H9 (cell line): ENCODE measurements at regions not wholly inside any gene's neighbourhood (a gene's known extent, or its start where the extent isn't known, plus 50 kb on each side); places are given as distances from the start of the nearest gene placed in this dataset.

Experiments used
- DNase-seq: peaks from one replicate; pipeline ENCODE4 v3.0.0-alpha.2; 2017
- H2AFZ ChIP-seq: one replicate; pipeline ENCODE4 v1.6.1; 2013; ENCODE audit warnings: mild to moderate bottlenecking, low read length, control low read depth, moderate library complexity
- H2AK5ac ChIP-seq: 2 replicates; pipeline ENCODE4 v1.6.1; 2013; ENCODE audit warnings: low read length, control low read depth, mixed read lengths; ENCODE audit not compliant: insufficient read length
- H2BK120ac ChIP-seq: one replicate; pipeline ENCODE4 v1.6.1; 2013; ENCODE audit warnings: low read depth, mild to moderate bottlenecking, low read length, control low read depth, inconsistent platforms; ENCODE audit not compliant: poor library complexity, severe bottlenecking
- H2BK12ac ChIP-seq: 2 replicates; pipeline ENCODE4 v1.6.1; 2013; ENCODE audit warnings: low read length, control low read depth, mixed read lengths, low read depth; ENCODE audit not compliant: insufficient read length
- H2BK15ac ChIP-seq: 2 replicates; pipeline ENCODE4 v1.6.1; 2013; ENCODE audit warnings: low read depth, low read length, control low read depth
- H2BK20ac ChIP-seq: one replicate; pipeline ENCODE4 v1.6.1; 2013; ENCODE audit warnings: low read depth, mild to moderate bottlenecking, low read length, control low read depth, inconsistent platforms; ENCODE audit not compliant: poor library complexity, severe bottlenecking
- H2BK5ac ChIP-seq: 2 replicates; pipeline ENCODE4 v1.6.1; 2013; ENCODE audit warnings: low read length, control low read depth, mixed read lengths; ENCODE audit not compliant: insufficient read length
- H3K14ac ChIP-seq: 2 replicates; pipeline ENCODE4 v1.6.1; 2013; ENCODE audit warnings: low read length, control low read depth; ENCODE audit not compliant: insufficient read depth
- H3K18ac ChIP-seq: 2 replicates; pipeline ENCODE4 v1.6.1; 2013; ENCODE audit warnings: low read depth, mild to moderate bottlenecking, mixed read lengths, low read length, control low read depth; ENCODE audit not compliant: insufficient read length
- H3K23ac ChIP-seq: 2 replicates; pipeline ENCODE4 v1.6.1; 2013; ENCODE audit warnings: low read length, control low read depth, mixed read lengths, low read depth; ENCODE audit not compliant: insufficient read length
- H3K23me2 ChIP-seq: 2 replicates; pipeline ENCODE4 v1.6.1; 2013; ENCODE audit warnings: low read depth, mild to moderate bottlenecking, mixed read lengths, low read length, control low read depth; ENCODE audit not compliant: insufficient read length, poor library complexity, severe bottlenecking
- H3K27ac ChIP-seq: 2 replicates; pipeline ENCODE4 v1.5.1; 2013; ENCODE audit warnings: low read length, control low read depth, mixed read lengths, low read depth; ENCODE audit not compliant: insufficient read length
- H3K27me3 ChIP-seq: 2 replicates; pipeline ENCODE4 v1.6.1; 2013; ENCODE audit warnings: low read length, control low read depth, inconsistent platforms; ENCODE audit not compliant: insufficient read depth
- H3K4ac ChIP-seq: 2 replicates; pipeline ENCODE4 v1.6.1; 2013; ENCODE audit warnings: low read depth, mild to moderate bottlenecking, control low read depth, inconsistent platforms, low read length, moderate library complexity
- H3K4me1 ChIP-seq: 2 replicates; pipeline ENCODE4 v1.6.1; 2013; ENCODE audit warnings: low read length, control low read depth, inconsistent platforms; ENCODE audit not compliant: insufficient read depth
- H3K4me2 ChIP-seq: 2 replicates; pipeline ENCODE4 v1.6.1; 2013; ENCODE audit warnings: low read length, control low read depth, mixed read lengths; ENCODE audit not compliant: insufficient read length, insufficient read depth
- H3K56ac ChIP-seq: 2 replicates; pipeline ENCODE4 v1.6.1; 2013; ENCODE audit warnings: low read depth, mild to moderate bottlenecking, mixed read lengths, low read length, control low read depth; ENCODE audit not compliant: insufficient read length
- H3K79me1 ChIP-seq: 2 replicates; pipeline ENCODE4 v1.6.1; 2013; ENCODE audit warnings: low read depth, mild to moderate bottlenecking, moderate library complexity, low read length, control low read depth, inconsistent platforms; ENCODE audit not compliant: insufficient read depth, poor library complexity, severe bottlenecking
- H3K79me2 ChIP-seq: 2 replicates; pipeline ENCODE4 v1.6.1; 2013; ENCODE audit warnings: low read length, control low read depth, inconsistent platforms; ENCODE audit not compliant: insufficient read depth
- H3K9ac ChIP-seq: 2 replicates; pipeline ENCODE4 v1.6.1; 2013; ENCODE audit warnings: low read length, control low read depth, mixed read lengths; ENCODE audit not compliant: insufficient read length; ENCODE audit errors: extremely low read depth
- H3K9me3 ChIP-seq: one replicate; pipeline ENCODE4 v1.6.1; 2013; ENCODE audit warnings: low read depth, low read length, inconsistent platforms; ENCODE audit not compliant: control insufficient read depth
- H3T11ph ChIP-seq: one replicate; pipeline ENCODE4 v1.6.1; 2013; ENCODE audit warnings: mild to moderate bottlenecking, low read length, control low read depth, inconsistent platforms
- H4K20me1 ChIP-seq: one replicate; pipeline ENCODE4 v1.6.1; 2013; ENCODE audit not compliant: control insufficient read depth, insufficient read length, insufficient read depth
- H4K5ac ChIP-seq: 2 replicates; pipeline ENCODE4 v1.6.1; 2013; ENCODE audit warnings: low read depth, mild to moderate bottlenecking, mixed read lengths, low read length, control low read depth; ENCODE audit not compliant: insufficient read length
- H4K8ac ChIP-seq: replicated peaks from 2 replicates; pipeline ENCODE4 v1.6.1; 2013; ENCODE audit warnings: low read length, control low read depth, mixed read lengths, low read depth; ENCODE audit not compliant: insufficient read length
- H4K91ac ChIP-seq: 2 replicates; pipeline ENCODE4 v1.6.1; 2013; ENCODE audit warnings: low read depth, mild to moderate bottlenecking, moderate library complexity, mixed read lengths, low read length, control low read depth; ENCODE audit not compliant: insufficient read length
- H3K27ac Mint-ChIP-seq, 3 experiments: 2 replicates in 2 of 3; 3 replicates in 1 of 3; pipeline ENCODE4 v1.8.0; 2020 to 2021; ENCODE audit warnings: mixed read lengths in 3 of 3, mild to moderate bottlenecking in 1 of 3, moderate library complexity in 1 of 3
- H3K27me3 Mint-ChIP-seq: 2 replicates; pipeline ENCODE4 v1.8.0; 2021; ENCODE audit warnings: low read depth, mild to moderate bottlenecking, moderate library complexity, mixed read lengths
- H3K36me3 Mint-ChIP-seq, 3 experiments: 2 replicates in 2 of 3; 3 replicates in 1 of 3; pipeline ENCODE4 v1.8.0; 2020 to 2021; ENCODE audit warnings: low read depth in 3 of 3, mixed read lengths in 3 of 3; ENCODE audit not compliant: insufficient read depth in 1 of 3
- H3K4me1 Mint-ChIP-seq, 2 experiments: 2 replicates each; pipeline ENCODE4 v1.8.0; 2020; ENCODE audit warnings: mixed read lengths in 2 of 2
- H3K4me3 Mint-ChIP-seq, 2 experiments: 2 replicates in 1 of 2; 3 replicates in 1 of 2; pipeline ENCODE4 v1.8.0; 2020 to 2021; ENCODE audit warnings: mild to moderate bottlenecking in 2 of 2, mixed read lengths in 2 of 2, moderate library complexity in 1 of 2
- H3K9me3 Mint-ChIP-seq, 2 experiments: 2 replicates in 1 of 2; 3 replicates in 1 of 2; pipeline ENCODE4 v1.8.0; 2020; ENCODE audit warnings: mild to moderate bottlenecking in 2 of 2, mixed read lengths in 2 of 2, moderate library complexity in 1 of 2
- CTCF ChIP-seq: fragments of 200-600 bp; sonication (generic); conservative IDR thresholded peaks from 3 replicates; pipeline ENCODE4 v1.8.0; 2021; ENCODE audit warnings: antibody characterized with exemption, mild to moderate bottlenecking

- Mint-ChIP-seq H3K9me3 (peaks cover 73 to 80% of the 10 kb centered on the region in 2 experiments), H3K27ac (no peak overlapping the region), H3K36me3 (peaks cover 0 to 2% (median 0%) of the 10 kb centered on the region in 3 experiments; a peak in 5 of 7 replicates), H3K27me3 (peaks cover 3% of the 10 kb centered on the region; the same call in 1 of the 2 replicates), H3K4me1 (peaks cover 5 to 13% of the 10 kb centered on the region in 2 experiments), H3K4me3 (no peak overlapping the region)
- Histone ChIP-seq H2BK5ac (no peak overlapping the region), H3K23ac (no peak overlapping the region), H3K23me2 (no peaks in the 10 kb centered on the region), H2AFZ (no peak overlapping the region), H3K4me1 (peaks cover 5% of the 10 kb centered on the region; the same call in 1 of the 2 replicates), H3K27ac (no peak overlapping the region), H2BK120ac (no peak overlapping the region), H3K27me3 (no peaks in the 10 kb centered on the region; the same call in 1 of the 2 replicates), H3K9me3 (no peaks in the 10 kb centered on the region), H4K5ac (no peak overlapping the region), H2BK20ac (no peak overlapping the region), H3K56ac (no peak overlapping the region), H4K20me1 (no peaks in the 10 kb centered on the region), H3K4me2 (no peak overlapping the region), H3K79me2 (no peaks in the 10 kb centered on the region), H4K91ac (no peak overlapping the region), H2BK12ac (no peak overlapping the region), H3K18ac (no peak overlapping the region), H3K79me1 (no peaks in the 10 kb centered on the region), H3T11ph (no peak overlapping the region), H2AK5ac (no peak overlapping the region), H3K14ac (no peak overlapping the region), H2BK15ac (no peak overlapping the region), H4K8ac (no peak overlapping the region), H3K4ac (no peak overlapping the region), H3K9ac (no peak overlapping the region)
- no peak for DNase-seq
- TF ChIP-seq CTCF = no peak
Observed at GRCh38 chrX:40502688-40503087, 78.1 kb upstream of the ATP6AP2 start.
